ENCODE measurements at regions not wholly inside any gene's neighbourhood (a gene's known extent, or its start where the extent isn't known, plus 50 kb on each side); places are given as distances from the start of the nearest gene placed in this dataset.

DNA sequence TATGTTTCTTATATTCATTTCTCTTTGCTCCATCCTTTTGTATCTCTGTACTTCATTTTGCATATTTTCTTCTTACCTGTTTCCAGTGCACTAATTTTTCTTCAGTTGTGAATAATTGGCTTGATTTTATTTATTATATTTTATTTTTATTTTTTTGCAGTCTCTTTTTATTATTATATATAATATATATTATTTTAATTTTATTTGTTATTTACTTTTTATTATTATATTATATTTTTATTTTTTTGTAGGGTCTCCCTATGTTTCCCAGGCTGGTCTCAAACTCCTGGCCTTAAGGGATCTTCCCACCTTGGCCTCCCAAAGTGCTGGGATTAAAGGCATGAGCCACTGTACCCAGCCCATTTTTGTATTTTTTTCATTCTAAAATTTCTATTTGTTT is 213.1 kb upstream of the TSC22D2 start (continued):
- TF ChIP-seq, protein P1, sequence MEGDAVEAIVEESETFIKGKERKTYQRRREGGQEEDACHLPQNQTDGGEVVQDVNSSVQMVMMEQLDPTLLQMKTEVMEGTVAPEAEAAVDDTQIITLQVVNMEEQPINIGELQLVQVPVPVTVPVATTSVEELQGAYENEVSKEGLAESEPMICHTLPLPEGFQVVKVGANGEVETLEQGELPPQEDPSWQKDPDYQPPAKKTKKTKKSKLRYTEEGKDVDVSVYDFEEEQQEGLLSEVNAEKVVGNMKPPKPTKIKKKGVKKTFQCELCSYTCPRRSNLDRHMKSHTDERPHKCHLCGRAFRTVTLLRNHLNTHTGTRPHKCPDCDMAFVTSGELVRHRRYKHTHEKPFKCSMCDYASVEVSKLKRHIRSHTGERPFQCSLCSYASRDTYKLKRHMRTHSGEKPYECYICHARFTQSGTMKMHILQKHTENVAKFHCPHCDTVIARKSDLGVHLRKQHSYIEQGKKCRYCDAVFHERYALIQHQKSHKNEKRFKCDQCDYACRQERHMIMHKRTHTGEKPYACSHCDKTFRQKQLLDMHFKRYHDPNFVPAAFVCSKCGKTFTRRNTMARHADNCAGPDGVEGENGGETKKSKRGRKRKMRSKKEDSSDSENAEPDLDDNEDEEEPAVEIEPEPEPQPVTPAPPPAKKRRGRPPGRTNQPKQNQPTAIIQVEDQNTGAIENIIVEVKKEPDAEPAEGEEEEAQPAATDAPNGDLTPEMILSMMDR (IDR thresholded peaks at IDR 0.05; ENCODE audit: control extremely low read depth in 1 of 3, insufficient read depth in 1 of 3, low read depth in 1 of 3, low read length in 3 of 3), result no peak
- TF ChIP-seq HDAC6 (IDR thresholded peaks at IDR 0.05; ENCODE audit: low read depth, low read length) (no peak), SIX5 (IDR thresholded peaks at IDR 0.05; ENCODE audit: low read depth, low read length) (no peak), PHF8 (conservative IDR thresholded peaks at IDR 0.05; ENCODE audit: low read depth, low read length) (no peak)
